GM19035 (cell line): ENCODE measurements at regions not wholly inside any gene's neighbourhood (a gene's known extent, or its start where the extent isn't known, plus 50 kb on each side); places are given as distances from the start of the nearest gene placed in this dataset.

Source experiments
- ATAC-seq: cut with Tn5 transposase; IDR thresholded peaks from one replicate; pipeline ENCODE4 v1.9.1; 2021; ENCODE audit not compliant: unreplicated experiment

DNA sequence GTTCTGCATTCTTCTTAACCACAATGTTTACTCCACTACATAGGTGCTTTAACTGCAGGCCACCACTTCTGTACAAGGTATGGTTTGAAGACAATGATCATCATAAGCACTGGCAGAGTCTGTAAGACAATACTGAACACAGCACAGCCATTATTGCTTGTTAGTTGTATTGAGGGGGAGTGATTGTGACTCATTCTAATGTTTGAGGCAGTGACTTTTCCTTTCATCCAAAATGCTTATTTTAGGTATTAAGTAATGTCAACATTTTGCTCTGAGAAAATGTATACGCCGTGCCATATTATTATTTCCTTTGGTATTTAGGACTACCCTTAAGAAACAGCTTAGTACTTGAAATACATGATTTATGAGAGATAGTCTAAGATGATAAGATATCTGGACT, 618.2 kb upstream of the ZNF717 start:
- ATAC-seq = no peak

DNA sequence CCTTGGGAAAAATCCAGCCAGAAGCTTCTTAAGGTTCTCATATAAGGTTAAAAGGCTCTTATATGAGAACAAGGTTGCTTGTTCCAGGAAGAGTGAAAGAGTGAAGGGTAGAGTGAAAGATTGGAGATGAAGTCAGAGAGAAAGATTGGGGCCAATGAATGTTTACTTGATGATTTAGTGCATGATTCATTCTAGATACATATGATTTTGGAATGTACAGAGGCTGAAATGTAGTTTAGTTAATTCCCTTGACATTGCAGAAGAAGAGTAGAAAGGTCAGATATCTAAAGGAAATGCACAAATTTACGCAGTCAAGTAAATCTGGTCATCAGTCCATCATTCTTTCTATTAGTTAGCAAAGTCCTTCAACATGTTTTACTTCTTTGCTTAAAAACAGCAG, 619.8 kb upstream of the ZNF717 start:
- no peak for ATAC-seq

- no peak for ATAC-seq
Measured at GRCh38 chr3:76410762-76411281, 625.5 kb upstream of the ZNF717 start.

GRCh38 chr3:76415384-76415783, 624.5 kb upstream of the ROBO2 start:
- no peak for ATAC-seq

DNA sequence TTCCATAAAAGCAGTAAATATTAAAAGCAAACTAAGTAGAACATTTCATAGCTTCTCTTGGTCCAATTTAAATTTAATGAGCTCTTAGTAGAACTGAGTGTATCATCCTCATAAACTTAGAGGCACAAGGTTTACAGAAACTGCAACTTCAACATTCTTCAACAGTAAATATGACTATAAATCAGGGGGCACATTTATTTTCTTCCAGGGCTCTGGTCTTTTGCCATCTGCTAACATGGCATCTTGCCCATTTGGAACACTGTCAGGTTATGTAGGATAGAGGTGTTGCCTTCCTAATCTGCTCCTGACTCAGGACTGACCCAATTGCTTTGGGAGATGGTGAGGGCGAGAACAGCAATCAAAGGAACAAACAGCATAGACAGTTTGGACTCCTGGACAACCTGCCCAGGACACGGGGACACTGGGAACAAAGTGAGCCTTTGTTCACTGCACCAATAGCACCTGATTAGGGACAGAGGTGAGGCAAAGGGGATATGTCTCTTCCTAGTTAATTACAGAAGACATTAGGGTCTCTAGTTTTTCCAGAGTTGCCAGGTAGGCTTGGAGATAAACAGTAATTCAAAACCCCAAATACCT, 610.2 kb upstream of the ROBO2 start:
- ATAC-seq = no peak

- no peak for ATAC-seq
Measured at GRCh38 chr3:76432396-76432795, 607.5 kb upstream of the ROBO2 start.

DNA sequence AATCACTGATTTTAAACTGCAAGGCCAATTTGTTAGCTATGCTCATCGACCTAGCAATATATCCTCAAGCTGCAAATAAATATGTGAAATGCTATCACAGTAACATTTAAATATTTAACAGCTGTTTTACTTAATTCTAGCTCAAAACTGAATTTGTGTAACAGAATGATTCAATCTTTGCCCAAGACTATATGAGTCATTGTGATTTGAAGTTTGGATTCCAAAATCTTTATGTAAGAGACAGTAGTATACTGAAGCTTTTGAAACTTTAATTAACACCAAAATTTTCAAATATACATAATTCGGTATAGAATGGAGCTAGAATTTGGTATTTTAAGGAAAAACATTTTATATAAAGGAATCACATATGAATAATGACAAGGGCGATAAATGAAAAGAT, 603.0 kb upstream of the ROBO2 start:
- ATAC-seq = no peak

- no peak for ATAC-seq
Measured at GRCh38 chr3:76438971-76439370, 600.9 kb upstream of the ROBO2 start.

DNA sequence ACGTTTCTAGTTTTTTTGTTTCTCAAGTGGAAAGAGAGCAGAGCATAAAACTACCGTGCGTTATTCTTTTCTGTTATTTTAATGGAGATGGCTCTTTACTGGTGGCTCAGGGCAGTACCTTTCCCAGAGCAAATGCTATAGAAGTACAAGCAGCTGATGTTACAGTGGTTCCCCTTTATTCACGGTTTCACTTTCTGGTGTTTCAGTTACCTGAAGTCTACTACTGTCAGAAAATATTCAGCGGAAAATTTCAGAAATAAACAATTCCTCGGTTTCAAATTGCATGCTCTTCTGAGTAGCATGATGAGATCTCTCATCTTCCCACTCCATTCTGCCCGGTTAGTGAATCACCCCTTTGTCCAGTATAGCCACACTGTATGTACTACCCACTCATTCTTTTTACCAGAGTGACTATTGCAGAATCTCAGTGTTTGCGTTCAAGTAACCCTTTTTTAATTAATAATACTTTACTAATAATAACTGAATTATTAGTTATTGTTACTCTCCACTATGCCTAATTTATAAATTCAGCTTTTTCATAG, 597.5 kb upstream of the ROBO2 start:
- ATAC-seq = no peak

DNA sequence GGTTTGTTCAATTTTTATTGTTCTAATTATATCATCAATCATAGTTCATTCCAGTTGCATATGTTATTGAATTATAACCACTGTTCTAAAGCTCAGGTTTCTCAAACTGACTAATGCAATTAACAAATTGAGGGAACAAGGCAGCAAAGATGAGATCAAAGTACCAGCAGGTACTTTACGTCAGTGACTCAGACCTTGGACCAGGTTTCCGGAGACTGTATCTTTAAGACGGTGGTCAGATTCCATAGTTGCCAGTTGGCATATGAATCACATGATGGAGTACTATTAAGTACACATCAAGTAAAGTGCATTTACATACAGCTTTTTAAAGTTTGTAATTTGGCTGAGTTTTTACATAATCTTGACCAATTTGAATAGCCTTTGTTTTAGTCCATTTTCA, 583.6 kb upstream of the ROBO2 start:
- ATAC-seq = no peak

DNA sequence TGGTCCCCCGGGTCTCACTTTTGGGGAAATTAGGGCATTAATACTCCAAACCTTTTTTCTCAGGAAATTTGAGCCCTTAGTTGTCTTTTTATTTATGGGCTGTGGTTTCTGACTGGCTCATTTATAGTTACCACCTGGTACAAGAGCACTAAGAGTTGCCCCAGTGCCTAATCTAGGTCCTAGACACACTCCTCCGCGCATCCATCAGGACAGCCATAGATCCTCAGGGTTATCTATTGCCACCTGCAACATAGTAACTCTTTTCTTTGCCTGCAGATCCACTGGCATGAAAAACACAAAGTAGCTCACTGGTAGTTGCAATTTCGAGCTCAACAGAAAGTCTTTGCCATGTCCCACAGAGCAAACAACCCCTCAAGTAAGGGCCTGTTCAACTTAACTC, 576.4 kb upstream of the ROBO2 start:
- ATAC-seq = no peak

GRCh38 chr3:76470285-76470684, 569.6 kb upstream of the ROBO2 start:
- no peak for ATAC-seq

DNA sequence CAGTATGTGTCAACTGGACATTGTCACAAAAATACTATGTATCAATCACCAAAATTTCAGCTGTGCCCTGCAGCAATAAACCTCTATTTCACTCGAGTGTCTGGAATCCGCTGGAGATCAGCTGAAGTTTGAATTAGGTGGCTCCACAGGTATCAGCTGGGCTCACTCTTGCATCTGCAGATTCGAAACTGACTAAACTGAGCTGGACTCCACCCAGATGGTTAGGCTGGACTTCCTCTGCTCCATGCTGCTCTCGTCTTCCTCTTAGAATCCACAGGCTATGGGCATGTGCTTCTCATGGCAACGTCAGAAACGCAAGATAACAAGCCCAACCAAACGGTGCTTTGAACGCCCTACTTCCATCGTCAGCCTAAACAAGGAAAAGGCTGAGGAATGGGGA, 565.3 kb upstream of the ROBO2 start:
- no peak for ATAC-seq

DNA sequence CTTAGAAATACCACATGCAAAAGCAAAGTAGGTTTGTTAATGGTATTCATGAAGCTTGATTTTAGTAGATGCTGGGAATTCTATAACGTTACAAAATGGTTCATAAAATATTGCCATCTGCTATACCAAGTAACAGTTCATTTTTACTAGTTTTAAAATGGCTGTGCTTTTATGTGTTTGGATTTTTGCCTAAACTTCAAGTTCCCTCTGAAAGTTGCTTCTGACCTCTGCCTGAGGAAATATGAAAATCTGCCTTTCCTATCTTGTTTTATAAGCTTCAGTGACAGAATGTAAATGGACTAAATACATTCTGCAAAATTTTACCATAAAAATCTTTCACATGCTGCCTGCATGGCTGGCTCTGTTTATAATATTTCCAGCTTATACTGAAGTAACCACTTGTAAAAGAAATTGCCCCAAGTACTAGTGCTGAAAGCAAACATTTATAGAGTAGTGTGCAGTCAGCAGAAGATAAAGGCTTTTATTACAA, 560.7 kb upstream of the ROBO2 start:
- ATAC-seq = no peak

DNA sequence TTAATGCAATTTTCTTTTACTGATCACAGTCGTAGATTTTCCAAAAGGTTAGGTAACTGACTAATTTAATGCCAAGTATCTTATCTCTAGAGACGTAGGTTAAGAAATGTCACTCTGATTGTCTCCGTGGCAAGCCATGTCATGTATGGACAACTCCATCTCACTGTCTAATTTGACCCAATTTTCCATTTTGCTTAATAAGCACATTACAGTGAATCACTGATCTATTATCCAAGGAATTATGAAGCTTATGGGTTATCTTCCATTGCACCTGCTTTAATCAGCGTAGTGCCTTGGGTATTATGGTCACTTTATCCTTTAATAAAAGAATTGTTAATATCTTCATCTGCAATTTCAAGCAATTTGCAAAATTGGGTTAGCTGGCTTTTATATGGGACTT, 557.4 kb upstream of the ROBO2 start:
- no peak for ATAC-seq

GRCh38 chr3:76487446-76487845, 552.5 kb upstream of the ROBO2 start:
- ATAC-seq = no peak

DNA sequence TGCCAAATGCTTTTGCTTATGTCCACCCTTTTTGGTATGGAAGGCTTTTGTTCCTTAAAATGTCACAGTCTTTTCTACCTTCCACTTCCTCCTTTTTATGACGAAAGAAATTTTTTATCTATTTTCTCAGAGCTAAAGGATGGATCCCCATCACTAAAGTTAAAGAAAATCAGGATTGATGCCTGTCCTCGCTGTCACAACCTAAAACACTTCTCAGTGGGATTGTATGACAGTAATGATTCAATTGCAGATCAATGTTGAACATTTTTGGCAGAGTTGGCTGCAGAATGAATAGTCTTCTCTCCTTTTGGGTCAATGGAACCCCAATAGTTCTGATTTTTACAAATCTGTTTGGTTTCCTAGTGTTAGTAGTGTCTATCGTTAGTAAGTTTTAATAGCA, 549.8 kb upstream of the ROBO2 start:
- ATAC-seq = no peak

GRCh38 chr3:76495216-76495615, 544.7 kb upstream of the ROBO2 start:
- ATAC-seq = no peak

DNA sequence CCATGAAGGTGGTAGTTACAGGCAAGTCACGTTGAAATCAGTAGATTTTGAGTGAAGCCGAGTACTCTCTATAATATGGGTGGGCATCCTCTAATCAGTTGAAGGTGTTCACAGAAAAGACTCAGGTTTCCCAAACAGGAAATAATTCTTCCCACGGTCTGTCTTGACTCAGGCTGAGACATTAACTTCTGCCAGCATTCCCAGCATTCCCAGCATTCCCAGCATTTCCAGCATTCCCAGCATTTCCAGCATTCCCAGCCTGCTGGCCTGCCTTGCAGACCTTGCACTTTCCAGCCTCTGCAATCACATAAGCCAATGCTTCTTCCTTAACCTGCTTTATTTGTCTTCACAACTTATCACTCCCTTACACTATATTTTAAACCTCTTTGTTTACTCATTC, 542.3 kb upstream of the ROBO2 start:
- no peak for ATAC-seq

DNA sequence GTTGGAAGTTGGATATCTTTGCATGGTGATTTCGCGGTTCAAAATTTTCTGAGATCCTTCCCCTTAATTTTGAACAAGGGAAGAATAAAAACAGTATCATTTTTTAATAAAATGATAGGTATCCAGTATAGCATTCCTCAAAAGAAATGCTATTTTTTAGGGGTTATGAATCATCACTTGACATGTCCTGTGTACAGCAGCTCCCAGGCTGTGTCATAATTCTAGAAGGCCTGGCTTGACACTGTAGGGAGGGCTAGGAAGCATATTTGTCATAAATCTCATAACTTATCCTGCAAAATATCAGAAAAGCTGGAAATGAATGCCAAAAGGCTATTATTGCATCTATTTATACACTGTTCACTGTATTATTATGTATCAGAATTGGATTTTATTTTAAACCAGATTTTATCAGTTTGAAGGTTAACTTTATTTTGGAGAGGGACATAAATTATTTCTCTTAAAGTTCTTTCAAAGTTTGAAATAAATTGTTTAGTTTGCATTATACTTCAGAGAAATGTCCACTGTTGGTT, 539.1 kb upstream of the ROBO2 start:
- ATAC-seq = no peak

GRCh38 chr3:76501315-76501714, 538.6 kb upstream of the ROBO2 start:
- no peak for ATAC-seq

GRCh38 chr3:76502076-76502475, 537.8 kb upstream of the ROBO2 start:
- ATAC-seq = no peak
